Esophagus (tissue), 2 donors: ENCODE measurements at regions not wholly inside any gene's neighbourhood (a gene's known extent, or its start where the extent isn't known, plus 50 kb on each side); places are given as distances from the start of the nearest gene placed in this dataset.
"Not testable (repeated sequence)": the region's sequence is repeated elsewhere in the genome, so short reads cannot be mapped to it uniquely, and the experiment has no call there.

Experiments
- H3K27ac ChIP-seq, 2 donors: one replicate each; pipeline ENCODE4 v1.5.1; 2013; ENCODE audit warnings: low read depth in 2 of 2, mild to moderate bottlenecking in 2 of 2, inconsistent platforms in 1 of 2, low read length in 1 of 2, moderate library complexity in 1 of 2
- H3K27me3 ChIP-seq, 2 donors: one replicate each; pipeline ENCODE4 v1.6.1; 2013; ENCODE audit warnings: low read length in 2 of 2, control low read depth in 1 of 2, mild to moderate bottlenecking in 1 of 2; ENCODE audit not compliant: insufficient read depth in 2 of 2, control insufficient read depth in 1 of 2
- H3K36me3 ChIP-seq, 2 donors: one replicate each; pipeline ENCODE4 v1.6.1; 2013; ENCODE audit warnings: low read length in 1 of 2; ENCODE audit not compliant: control insufficient read depth in 2 of 2, insufficient read depth in 2 of 2
- H3K4me1 ChIP-seq, 2 donors: one replicate each; pipeline ENCODE4 v1.6.1; 2013; ENCODE audit warnings: low read length in 1 of 2; ENCODE audit not compliant: control insufficient read depth in 2 of 2, insufficient read depth in 2 of 2
- H3K4me3 ChIP-seq, 2 donors: one replicate each; pipeline ENCODE4 v1.5.1; 2013; ENCODE audit warnings: low read length in 2 of 2, mild to moderate bottlenecking in 2 of 2, low read depth in 1 of 2, moderate library complexity in 1 of 2
- H3K9me3 ChIP-seq, 2 donors: one replicate each; pipeline ENCODE4 v1.6.1; 2013; ENCODE audit warnings: mild to moderate bottlenecking in 2 of 2, low read depth in 1 of 2, low read length in 1 of 2, moderate library complexity in 1 of 2; ENCODE audit not compliant: control insufficient read depth in 2 of 2, insufficient read depth in 1 of 2
- WGBS, 2 donors: extraction: QIAGEN DNeasy Blood & Tissue Kit; methylation state at CpG; one replicate each; pipeline ENCODE4 v1.1.7; 2013; 5-methylcytosine and 5-hydroxymethylcytosine counted together
- donor health status: healthy with polysubstance abuse.
- donor health status: Bipolar disorder and iron deficiency.

DNA sequence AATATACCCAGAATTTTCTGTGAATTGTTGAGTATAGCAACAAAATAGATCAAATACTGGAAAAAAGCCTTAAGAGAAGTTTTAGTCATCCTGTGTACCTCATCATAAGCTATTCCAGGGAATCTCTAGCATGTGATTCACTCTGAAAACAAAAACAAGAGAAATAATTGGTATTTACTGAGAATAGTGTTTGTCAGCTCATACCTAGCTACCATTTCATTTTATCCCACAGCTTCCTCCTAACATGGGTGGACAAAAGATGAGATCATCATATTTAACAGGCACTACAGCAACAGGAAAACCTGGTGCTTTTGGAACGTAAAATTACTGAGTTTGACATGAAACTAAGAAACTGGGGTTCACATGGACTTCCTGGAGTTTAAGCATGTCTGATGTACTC, 753.5 kb upstream of the NECTIN3 start:
- no peak overlapping the region for H3K4me3 ChIP-seq
- 73 to 88% methylated on average over 1 of the region's 1 CpG for WGBS, 2 donors
- no peaks in the 10 kb centered on the region for H3K36me3 ChIP-seq
- no peaks in the 10 kb centered on the region for H3K4me1 ChIP-seq
- H3K27ac ChIP-seq, result no peak overlapping the region
- no peaks in the 10 kb centered on the region for H3K27me3 ChIP-seq
- H3K9me3 ChIP-seq, result no peaks in the 10 kb centered on the region

DNA sequence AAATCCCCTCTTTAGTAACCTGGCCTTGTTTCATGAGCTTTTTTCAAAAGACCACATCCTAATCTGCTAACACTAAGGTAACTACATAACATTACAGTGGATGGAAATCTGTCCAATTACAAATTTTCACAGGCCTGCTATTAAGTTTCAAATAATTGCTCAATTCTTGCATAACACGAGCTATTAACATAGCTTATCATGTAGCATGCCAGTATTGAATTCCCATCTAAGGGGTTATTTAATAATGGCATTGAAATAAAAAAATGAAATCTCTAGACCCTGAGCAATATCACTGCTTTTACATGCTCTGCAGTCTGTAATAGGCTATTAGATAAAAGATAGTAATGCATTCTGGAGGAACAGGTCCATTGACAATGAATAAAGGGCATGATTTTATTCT, 748.3 kb upstream of the NECTIN3 start:
- peaks cover 0 to 2% of the 10 kb centered on the region in 2 donors for H3K9me3 ChIP-seq
- H3K36me3 ChIP-seq, result no peaks in the 10 kb centered on the region
- WGBS, 2 donors, result 56 to 60% methylated on average over 1 of the region's 1 CpG
- H3K4me3 ChIP-seq, result no peak overlapping the region
- H3K27me3 ChIP-seq, result no peaks in the 10 kb centered on the region
- no peaks in the 10 kb centered on the region for H3K4me1 ChIP-seq
- H3K27ac ChIP-seq, result no peak overlapping the region

DNA sequence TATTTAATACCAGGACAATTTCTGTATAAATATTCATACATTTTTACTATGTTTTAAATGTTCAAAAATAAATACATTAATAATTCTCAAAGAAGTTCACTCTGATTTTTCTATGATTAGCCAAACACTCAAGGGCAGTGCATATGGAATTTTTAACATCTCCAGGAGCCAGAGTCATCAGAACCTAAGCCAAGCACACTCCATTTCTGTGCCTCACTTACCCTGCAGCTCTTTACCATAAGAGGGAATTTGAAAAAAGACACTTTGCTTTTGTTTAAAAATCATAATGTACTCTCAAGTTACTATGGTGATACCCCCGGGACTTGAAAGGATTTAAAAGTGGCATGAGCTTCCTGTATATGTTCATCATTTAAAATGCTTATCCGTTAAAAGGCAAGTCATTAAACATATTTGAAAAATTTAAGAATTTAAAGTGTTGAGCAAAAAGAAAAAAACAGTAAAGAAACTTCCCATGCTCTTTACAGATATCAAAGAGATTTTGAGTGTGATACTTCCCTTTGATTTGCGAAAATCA, 747.4 kb upstream of the NECTIN3 start:
- H3K9me3 ChIP-seq, result peaks cover 0 to 2% of the 10 kb centered on the region in 2 donors
- no peaks in the 10 kb centered on the region for H3K4me1 ChIP-seq
- no peak overlapping the region for H3K27ac ChIP-seq
- WGBS, 2 donors, result 41 to 57% methylated on average over 3 of the region's 3 CpGs
- no peaks in the 10 kb centered on the region for H3K36me3 ChIP-seq
- H3K27me3 ChIP-seq, result no peaks in the 10 kb centered on the region
- no peak overlapping the region for H3K4me3 ChIP-seq

DNA sequence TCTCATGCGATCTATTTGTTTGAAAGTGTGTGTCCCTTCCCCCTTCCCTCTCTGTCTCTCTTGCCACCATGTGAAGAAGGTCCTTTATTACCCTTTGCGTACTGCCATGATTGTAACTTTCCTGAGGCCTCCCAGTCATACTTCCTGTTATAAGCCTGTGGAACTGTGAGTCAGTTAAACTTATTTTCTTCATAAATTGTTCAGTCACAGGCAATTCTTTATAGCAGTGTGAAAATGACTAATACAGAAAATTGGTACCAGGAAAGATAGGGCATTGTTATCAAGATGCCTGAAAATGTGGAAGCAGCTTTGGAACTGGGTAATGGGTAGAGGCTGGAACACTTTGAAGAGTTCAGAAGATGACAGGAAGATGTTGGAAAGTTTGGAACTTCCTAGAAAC, 743.7 kb upstream of the NECTIN3 start:
- WGBS, 2 donors, result 89 to 90% methylated on average over 2 of the region's 2 CpGs
- H3K4me1 ChIP-seq, result no peaks in the 10 kb centered on the region

DNA sequence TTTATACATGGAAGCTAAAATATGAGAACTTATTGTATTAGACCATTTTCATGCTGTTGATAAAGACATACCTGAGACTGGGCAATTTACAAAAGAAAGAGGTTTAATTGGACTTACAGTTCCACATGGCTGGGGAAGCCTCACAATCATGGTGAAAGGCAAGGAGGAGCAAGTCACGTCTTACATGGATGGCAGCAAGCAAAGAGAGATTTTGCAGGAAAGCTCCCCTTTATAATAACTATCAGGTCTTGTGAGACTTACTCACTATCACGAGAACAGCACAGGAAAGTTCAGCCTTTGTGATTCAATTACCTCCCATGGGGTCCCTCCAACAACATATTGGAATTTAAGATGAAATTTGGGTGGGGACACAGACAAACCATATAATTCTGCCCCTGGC, 740.1 kb upstream of the NECTIN3 start:
- H3K4me3 ChIP-seq, H3K36me3 ChIP-seq, H3K4me1 ChIP-seq, H3K27ac ChIP-seq, H3K9me3 ChIP-seq, H3K27me3 ChIP-seq: not testable (repeated sequence)
- WGBS, 2 donors, result 73 to 86% methylated on average over 2 of the region's 2 CpGs

More for the DNA sequence above, 743.7 kb upstream of the NECTIN3 start:
- H3K9me3 ChIP-seq, result peaks cover 0 to 6% of the 10 kb centered on the region in 2 donors
- H3K27me3 ChIP-seq, result no peaks in the 10 kb centered on the region
- no peak overlapping the region for H3K27ac ChIP-seq
- no peak overlapping the region for H3K4me3 ChIP-seq
- no peaks in the 10 kb centered on the region for H3K36me3 ChIP-seq

DNA sequence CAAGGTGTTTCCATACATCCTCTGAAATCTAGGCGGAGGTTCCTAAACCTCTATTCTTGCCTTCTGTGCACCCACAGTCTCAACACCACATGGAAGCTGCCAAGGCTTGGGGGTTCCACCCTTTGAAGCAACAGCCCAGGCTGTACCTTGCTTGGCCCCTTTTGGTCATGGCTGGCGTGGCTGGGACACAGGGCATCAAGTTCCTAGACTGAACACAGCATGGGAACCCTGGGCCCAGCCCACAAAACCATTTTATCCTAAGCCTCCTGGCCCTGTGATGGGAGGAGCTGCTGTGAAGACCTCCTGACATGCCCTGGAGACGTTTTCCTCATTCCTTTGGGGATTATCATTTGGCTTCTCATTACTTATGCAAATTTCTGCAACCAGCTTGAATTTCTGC, 739.0 kb upstream of the NECTIN3 start:
- Histone ChIP-seq H3K36me3 (no peaks in the 10 kb centered on the region), H3K4me3 (no peak overlapping the region), H3K4me1 (no peaks in the 10 kb centered on the region), H3K27me3 (no peaks in the 10 kb centered on the region), H3K27ac (no peak overlapping the region), H3K9me3 (peaks cover 0 to 3% of the 10 kb centered on the region in 2 donors)
- WGBS, 2 donors, result 63 to 68% methylated on average over 3 of the region's 3 CpGs

DNA sequence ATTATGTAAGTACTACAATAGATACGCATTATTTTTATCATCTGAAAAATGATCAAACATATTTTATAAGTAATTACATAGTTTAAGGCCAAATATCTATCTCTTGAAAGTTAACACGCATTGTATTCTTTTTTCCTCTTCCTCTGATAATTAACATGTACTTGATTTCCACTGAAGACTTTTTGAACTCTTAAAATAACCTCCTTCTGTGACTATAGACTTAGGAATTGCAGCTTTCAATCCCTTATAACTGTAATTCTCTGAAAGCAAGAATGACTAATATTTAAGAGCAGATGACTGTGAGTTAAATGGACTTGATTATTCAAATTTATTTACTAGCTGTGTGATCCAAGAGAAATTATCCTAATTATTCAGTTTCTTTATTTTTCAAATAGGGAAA, 730.6 kb upstream of the NECTIN3 start:
- peaks cover 0 to 3% of the 10 kb centered on the region in 2 donors for H3K4me1 ChIP-seq
- no peaks in the 10 kb centered on the region for H3K36me3 ChIP-seq
- H3K9me3 ChIP-seq, result no peaks in the 10 kb centered on the region
- WGBS, 2 donors, result 89 to 95% methylated on average over 2 of the region's 2 CpGs
- no peaks in the 10 kb centered on the region for H3K27me3 ChIP-seq
- no peak overlapping the region for H3K27ac ChIP-seq
- no peak overlapping the region for H3K4me3 ChIP-seq

DNA sequence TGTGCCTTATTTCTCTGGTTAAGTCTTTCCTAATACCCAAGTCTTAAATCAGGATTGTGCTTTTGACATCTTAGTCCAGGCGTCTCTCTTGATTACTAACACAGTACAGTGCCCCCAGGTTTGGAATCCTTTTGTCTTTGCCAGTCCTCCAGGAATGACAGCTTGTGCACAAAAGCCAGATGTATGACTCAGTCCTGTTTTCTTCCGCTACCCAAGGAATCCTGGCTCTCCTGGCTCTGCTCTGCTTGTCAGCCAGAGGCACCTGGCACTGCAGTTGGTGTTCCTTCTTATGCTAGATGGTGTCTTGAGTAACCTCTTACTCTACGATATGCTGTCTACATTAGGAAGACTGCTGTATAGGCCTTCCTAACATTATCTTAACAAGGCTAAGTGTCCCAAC, 728.2 kb upstream of the NECTIN3 start:
- Histone ChIP-seq H3K4me3 (no peak overlapping the region), H3K4me1 (peaks cover 0 to 3% of the 10 kb centered on the region in 2 donors), H3K9me3 (no peaks in the 10 kb centered on the region), H3K36me3 (no peaks in the 10 kb centered on the region), H3K27me3 (no peaks in the 10 kb centered on the region), H3K27ac (no peak overlapping the region)
- 58 to 72% methylated on average over 3 of the region's 3 CpGs for WGBS, 2 donors

DNA sequence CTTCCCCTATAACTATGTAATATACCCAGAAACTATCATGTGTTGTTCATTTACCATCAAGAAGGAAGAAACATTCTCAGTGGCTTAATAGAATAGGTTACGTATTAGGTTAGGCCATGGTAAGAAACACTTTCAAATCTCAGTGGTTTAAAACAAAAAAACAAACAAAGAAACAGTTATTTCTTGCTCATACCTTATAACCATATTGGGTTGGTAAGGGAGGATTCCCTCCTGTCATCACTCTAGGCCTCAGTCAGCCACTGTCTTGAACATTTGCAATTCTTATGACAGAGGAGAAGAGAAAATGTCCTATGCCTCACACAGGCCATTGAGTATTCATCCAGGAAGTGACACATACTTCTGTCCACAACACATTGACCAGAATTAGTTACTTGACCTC, 727.7 kb upstream of the NECTIN3 start:
- no peak overlapping the region for H3K4me3 ChIP-seq
- H3K27me3 ChIP-seq, result no peaks in the 10 kb centered on the region
- no peak overlapping the region for H3K27ac ChIP-seq
- H3K36me3 ChIP-seq, result no peaks in the 10 kb centered on the region
- 94 to 95% methylated on average over 1 of the region's 1 CpG for WGBS, 2 donors
- H3K9me3 ChIP-seq, result no peaks in the 10 kb centered on the region
- H3K4me1 ChIP-seq, result peaks cover 0 to 3% of the 10 kb centered on the region in 2 donors

DNA sequence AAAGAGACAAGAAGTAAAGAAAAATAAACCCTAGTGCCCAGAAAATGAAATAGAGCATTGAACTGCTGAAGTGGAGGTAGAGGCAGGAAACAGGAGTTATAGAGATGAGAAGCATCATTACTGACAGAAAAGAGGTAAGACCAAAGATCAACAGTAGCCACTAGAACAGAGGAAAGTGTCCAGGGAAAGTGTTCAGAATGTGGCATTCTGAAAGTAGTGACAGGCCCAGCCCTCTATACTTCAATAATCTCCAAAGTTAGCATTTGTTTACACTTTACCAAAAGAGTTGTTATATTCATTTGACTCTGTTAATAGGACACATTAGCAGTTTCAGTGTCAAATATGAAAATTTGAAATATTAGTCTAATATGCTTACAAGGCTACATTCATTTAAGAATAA, 727.1 kb upstream of the NECTIN3 start:
- Histone ChIP-seq H3K36me3 (no peaks in the 10 kb centered on the region), H3K4me3 (no peak overlapping the region), H3K27me3 (no peaks in the 10 kb centered on the region), H3K27ac (no peak overlapping the region), H3K9me3 (no peaks in the 10 kb centered on the region), H3K4me1 (peaks cover 0 to 3% of the 10 kb centered on the region in 2 donors)
